Suprapubic skin (tissue), 4 donors: ENCODE measurements at regions not wholly inside any gene's neighbourhood (a gene's known extent, or its start where the extent isn't known, plus 50 kb on each side); places are given as distances from the start of the nearest gene placed in this dataset.

Experiments used
- DNase-seq, 2 donors: peaks; one replicate each; pipeline ENCODE4 v3.0.0-alpha.2; 2019; ENCODE audit warnings: low spot score in 2 of 2
- H3K27ac ChIP-seq: fragments of 200-600 bp; sonication (generic); one replicate; pipeline ENCODE4 v1.5.1; 2019
- H3K27me3 ChIP-seq: fragments of 200-600 bp; sonication (generic); one replicate; pipeline ENCODE4 v1.5.1; 2019
- H3K36me3 ChIP-seq: fragments of 200-600 bp; sonication (generic); one replicate; pipeline ENCODE4 v1.5.1; 2019
- H3K4me1 ChIP-seq: fragments of 200-600 bp; sonication (generic); one replicate; pipeline ENCODE4 v1.5.1; 2019
- H3K4me3 ChIP-seq: fragments of 200-600 bp; sonication (generic); one replicate; pipeline ENCODE4 v1.5.1; 2019; ENCODE audit warnings: mild to moderate bottlenecking
- H3K9me3 ChIP-seq: fragments of 200-600 bp; sonication (generic); one replicate; pipeline ENCODE4 v1.5.1; 2019
- CTCF ChIP-seq, 2 donors: fragments of 200-600 bp in 1 of 2; fragments of 450-650 bp in 1 of 2; sonication (generic) in 1 of 2; IDR thresholded peaks; one replicate each; pipeline ENCODE4 v1.5.1; 2016 to 2019; ENCODE audit warnings: antibody characterized with exemption in 2 of 2, mild to moderate bottlenecking in 1 of 2, moderate library complexity in 1 of 2
- EP300 ChIP-seq: sonication (generic); formaldehyde crosslinking; IDR thresholded peaks from one replicate; pipeline ENCODE4 v1.6.1; 2017; ENCODE audit warnings: antibody characterized with exemption
- POLR2A ChIP-seq, 2 donors: fragments of 450-650 bp; IDR thresholded peaks; one replicate each; pipeline ENCODE4 v1.6.1; 2017; ENCODE audit warnings: antibody characterized with exemption in 2 of 2, mild to moderate bottlenecking in 2 of 2, moderate library complexity in 2 of 2
- POLR2AphosphoS5 ChIP-seq, 3 donors: sonication (generic); formaldehyde crosslinking; IDR thresholded peaks; one replicate each; pipeline ENCODE4 v1.6.1; 2017; ENCODE audit warnings: antibody characterized with exemption in 3 of 3
- WGBS: methylation state at CpG from one replicate; pipeline ENCODE4 v1.1.5; 2018; 5-methylcytosine and 5-hydroxymethylcytosine counted together

GRCh38 chr1:233509526-233509925 is 104.4 kb upstream of the KCNK1 start:
- H3K9me3 ChIP-seq, result no peaks in the 10 kb centered on the region
- 78% methylated on average over 3 of the region's 3 CpGs for WGBS
- no peaks in the 10 kb centered on the region for H3K27me3 ChIP-seq
- no peaks in the 10 kb centered on the region for H3K36me3 ChIP-seq
- TF ChIP-seq EP300, result no peak
- H3K27ac ChIP-seq, result no peak overlapping the region
- H3K4me3 ChIP-seq, result no peak overlapping the region
- no peaks in the 10 kb centered on the region for H3K4me1 ChIP-seq
- no peak for DNase-seq

- Histone ChIP-seq H3K36me3 (no peaks in the 10 kb centered on the region), H3K27me3 (no peaks in the 10 kb centered on the region), H3K4me1 (no peaks in the 10 kb centered on the region), H3K9me3 (no peaks in the 10 kb centered on the region), H3K27ac (no peak overlapping the region), H3K4me3 (no peak overlapping the region)
- TF ChIP-seq EP300 (no peak), CTCF (IDR thresholded peaks at IDR 0.05) (no peak), POLR2A (IDR thresholded peaks at IDR 0.05) (no peak), POLR2AphosphoS5 (IDR thresholded peaks at IDR 0.05) (no peak)
- WGBS, result 49% methylated on average over 3 of the region's 3 CpGs
- DNase-seq, result no peak
These were observed 101.4 kb upstream of the KCNK1 start for GRCh38 chr1:233512538-233512937.

GRCh38 chr1:233513431-233513830 is 100.5 kb upstream of the KCNK1 start:
- no peaks in the 10 kb centered on the region for H3K36me3 ChIP-seq
- TF ChIP-seq POLR2A (IDR thresholded peaks at IDR 0.05) (no peak), POLR2AphosphoS5 (IDR thresholded peaks at IDR 0.05) (no peak), CTCF (IDR thresholded peaks at IDR 0.05) (no peak), EP300 (no peak)
- no peaks in the 10 kb centered on the region for H3K4me1 ChIP-seq
- no peak overlapping the region for H3K4me3 ChIP-seq
- no peaks in the 10 kb centered on the region for H3K27me3 ChIP-seq
- H3K27ac ChIP-seq, result no peak overlapping the region
- H3K9me3 ChIP-seq, result no peaks in the 10 kb centered on the region
- no peak for DNase-seq

GRCh38 chr1:233514946-233515391 is 98.9 kb upstream of the KCNK1 start:
- H3K4me3 ChIP-seq, result no peak overlapping the region
- no peak overlapping the region for H3K27ac ChIP-seq
- H3K36me3 ChIP-seq, result no peaks in the 10 kb centered on the region
- DNase-seq, result no peak
- H3K9me3 ChIP-seq, result no peaks in the 10 kb centered on the region
- H3K4me1 ChIP-seq, result no peaks in the 10 kb centered on the region
- no peaks in the 10 kb centered on the region for H3K27me3 ChIP-seq
- WGBS, result 93% methylated on average over 10 of the region's 21 CpGs
- no peak for TF ChIP-seq POLR2A (IDR thresholded peaks at IDR 0.05)
- no peak for TF ChIP-seq POLR2AphosphoS5 (IDR thresholded peaks at IDR 0.05)
- no peak for TF ChIP-seq CTCF (IDR thresholded peaks at IDR 0.05)
- no peak for TF ChIP-seq EP300

GRCh38 chr1:233516732-233517131 is 97.2 kb upstream of the KCNK1 start:
- DNase-seq, result no peak
- H3K36me3 ChIP-seq, result no peaks in the 10 kb centered on the region
- H3K9me3 ChIP-seq, result no peaks in the 10 kb centered on the region
- peaks cover 5% of the 10 kb centered on the region for H3K4me1 ChIP-seq
- 84% methylated on average over 9 of the region's 9 CpGs for WGBS
- no peaks in the 10 kb centered on the region for H3K27me3 ChIP-seq
- no peak overlapping the region for H3K27ac ChIP-seq
- TF ChIP-seq EP300, result no peak
- TF ChIP-seq POLR2AphosphoS5 (IDR thresholded peaks at IDR 0.05), result no peak
- TF ChIP-seq POLR2A (IDR thresholded peaks at IDR 0.05), result no peak
- no peak for TF ChIP-seq CTCF (IDR thresholded peaks at IDR 0.05)
- no peak overlapping the region for H3K4me3 ChIP-seq

- Histone ChIP-seq H3K36me3 (no peaks in the 10 kb centered on the region), H3K4me3 (no peak overlapping the region), H3K4me1 (peaks cover 5% of the 10 kb centered on the region), H3K27ac (no peak overlapping the region), H3K9me3 (no peaks in the 10 kb centered on the region), H3K27me3 (no peaks in the 10 kb centered on the region)
- TF ChIP-seq CTCF (IDR thresholded peaks at IDR 0.05) (peak in 1 of 2 donors; percentile 21), POLR2AphosphoS5 (IDR thresholded peaks at IDR 0.05) (no peak), POLR2A (IDR thresholded peaks at IDR 0.05) (no peak), EP300 (no peak)
- DNase-seq, result no peak
- 64% methylated on average over 3 of the region's 3 CpGs for WGBS
These were observed 95.6 kb upstream of the KCNK1 start for GRCh38 chr1:233518344-233518743.
